Sigmoid colon (tissue), 3 donors: ENCODE measurements at regions not wholly inside any gene's neighbourhood (a gene's known extent, or its start where the extent isn't known, plus 50 kb on each side); places are given as distances from the start of the nearest gene placed in this dataset.

Source experiments
- CTCF ChIP-seq, 4 experiments: fragments of 450-650 bp in 3 of 4; fragments of 200-600 bp in 1 of 4; IDR thresholded peaks; one replicate each; pipeline ENCODE4 v1.5.1; 2016 to 2019; ENCODE audit warnings: antibody characterized with exemption in 4 of 4, mild to moderate bottlenecking in 3 of 4, moderate library complexity in 2 of 4
- POLR2A ChIP-seq, 2 donors: fragments of 450-650 bp; IDR thresholded peaks; one replicate each; pipeline ENCODE4 v1.6.1; 2016; ENCODE audit warnings: antibody characterized with exemption in 2 of 2, mild to moderate bottlenecking in 2 of 2, moderate library complexity in 2 of 2

GRCh38 chr16:73434621-73435020 lies 386.7 kb upstream of the ZFHX3 start:
- TF ChIP-seq CTCF (IDR thresholded peaks at IDR 0.05) = no peak
- TF ChIP-seq POLR2A (IDR thresholded peaks at IDR 0.05) = no peak
